DOHH2 (cell line): ENCODE measurements at regions not wholly inside any gene's neighbourhood (a gene's known extent, or its start where the extent isn't known, plus 50 kb on each side); places are given as distances from the start of the nearest gene placed in this dataset.

ENCODE experiments used
- H3F3A ChIP-seq: fragments of 200-600 bp; sonication (generic), shearing (Covaris generic); 2 replicates; pipeline ENCODE4 v1.6.0; 2016; ENCODE audit warnings: antibody characterized with exemption, mild to moderate bottlenecking; ENCODE audit not compliant: control insufficient read depth, insufficient read depth
- H3K27ac ChIP-seq: fragments of 200-600 bp; sonication (generic); 2 replicates; pipeline ENCODE4 v1.5.1; 2014; ENCODE audit warnings: low read depth, mild to moderate bottlenecking, low read length, moderate library complexity
- H3K27me3 ChIP-seq: fragments of 200-600 bp; sonication (generic); 2 replicates; pipeline ENCODE4 v1.6.1; 2014; ENCODE audit warnings: mild to moderate bottlenecking, low read length, mixed read lengths; ENCODE audit not compliant: control insufficient read depth
- H3K36me3 ChIP-seq: fragments of 200-600 bp; sonication (generic); 2 replicates; pipeline ENCODE4 v1.6.1; 2014; ENCODE audit warnings: mild to moderate bottlenecking, low read length, moderate library complexity, mixed read lengths; ENCODE audit not compliant: control insufficient read depth
- H3K4me1 ChIP-seq: fragments of 200-600 bp; sonication (generic); 2 replicates; pipeline ENCODE4 v1.6.1; 2014; ENCODE audit warnings: mild to moderate bottlenecking, low read length, mixed read lengths; ENCODE audit not compliant: control insufficient read depth
- H3K4me2 ChIP-seq: fragments of 200-600 bp; sonication (generic); 2 replicates; pipeline ENCODE4 v1.6.0; 2014; ENCODE audit warnings: mild to moderate bottlenecking, low read length, moderate library complexity
- H3K4me3 ChIP-seq: fragments of 200-600 bp; sonication (generic); 2 replicates; pipeline ENCODE4 v1.5.1; 2014; ENCODE audit warnings: mild to moderate bottlenecking, low read length, mixed read lengths
- H3K79me2 ChIP-seq: fragments of 200-600 bp; sonication (generic); 2 replicates; pipeline ENCODE4 v1.6.1; 2014; ENCODE audit warnings: mild to moderate bottlenecking, low read length, mixed read lengths; ENCODE audit not compliant: control insufficient read depth
- H3K9me2 ChIP-seq: fragments of 200-600 bp; sonication (generic); replicated peaks from 2 replicates; pipeline ENCODE4 v1.6.1; 2014; ENCODE audit warnings: mild to moderate bottlenecking, low read length, mixed read lengths; ENCODE audit not compliant: control insufficient read depth
- H3K9me3 ChIP-seq: fragments of 200-600 bp; sonication (generic); 2 replicates; pipeline ENCODE4 v1.6.1; 2014; ENCODE audit warnings: antibody characterized with exemption, low read length, mixed read lengths; ENCODE audit not compliant: control insufficient read depth, insufficient read depth
- H4K20me1 ChIP-seq: fragments of 200-600 bp; sonication (generic); 2 replicates; pipeline ENCODE4 v1.6.0; 2014; ENCODE audit warnings: low read depth, mild to moderate bottlenecking, antibody characterized with exemption, low read length, moderate library complexity; ENCODE audit not compliant: control insufficient read depth, insufficient read depth
- CTCF ChIP-seq: fragments of 200-600 bp; sonication (generic); IDR thresholded peaks from one replicate; pipeline ENCODE4 v1.5.1; 2014; ENCODE audit warnings: antibody characterized with exemption, mild to moderate bottlenecking, low read depth, low read length; ENCODE audit not compliant: poor library complexity, severe bottlenecking
- EZH2phosphoT487 ChIP-seq: fragments of 200-600 bp; sonication (generic); IDR thresholded peaks from 2 replicates; pipeline ENCODE4 v1.6.1; 2017; ENCODE audit warnings: borderline replicate concordance, mild to moderate bottlenecking, antibody characterized with exemption, low read length, moderate library complexity, mixed read lengths

GRCh38 chr3:81048058-81048665 is 713.3 kb downstream of the GBE1 start:
- no peaks in the 10 kb centered on the region for H4K20me1 ChIP-seq
- TF ChIP-seq CTCF: no peak
- TF ChIP-seq EZH2phosphoT487: no peak
- no peak overlapping the region for H3K4me3 ChIP-seq
- no peaks in the 10 kb centered on the region for H3K9me2 ChIP-seq
- no peaks in the 10 kb centered on the region for H3K36me3 ChIP-seq
- no peaks in the 10 kb centered on the region for H3K27me3 ChIP-seq
- no peaks in the 10 kb centered on the region for H3K79me2 ChIP-seq
- H3F3A ChIP-seq: no peaks in the 10 kb centered on the region
- H3K9me3 ChIP-seq: no peaks in the 10 kb centered on the region
- H3K4me2 ChIP-seq: no peak overlapping the region
- no peak overlapping the region for H3K27ac ChIP-seq
- no peaks in the 10 kb centered on the region for H3K4me1 ChIP-seq

GRCh38 chr3:81045976-81046375 is 715.5 kb downstream of the GBE1 start:
- no peaks in the 10 kb centered on the region for H3K9me3 ChIP-seq
- no peaks in the 10 kb centered on the region for H4K20me1 ChIP-seq
- no peaks in the 10 kb centered on the region for H3K27me3 ChIP-seq
- no peak overlapping the region for H3K4me3 ChIP-seq
- no peak overlapping the region for H3K27ac ChIP-seq
- no peaks in the 10 kb centered on the region for H3F3A ChIP-seq
- H3K4me2 ChIP-seq: no peak overlapping the region
- H3K79me2 ChIP-seq: no peaks in the 10 kb centered on the region
- no peaks in the 10 kb centered on the region for H3K4me1 ChIP-seq
- H3K9me2 ChIP-seq: no peaks in the 10 kb centered on the region
- no peak for TF ChIP-seq EZH2phosphoT487
- no peak for TF ChIP-seq CTCF
- no peaks in the 10 kb centered on the region for H3K36me3 ChIP-seq

- no peaks in the 10 kb centered on the region for H3F3A ChIP-seq
- H3K36me3 ChIP-seq: no peaks in the 10 kb centered on the region
- no peak overlapping the region for H3K4me3 ChIP-seq
- no peaks in the 10 kb centered on the region for H3K9me2 ChIP-seq
- no peaks in the 10 kb centered on the region for H3K79me2 ChIP-seq
- no peaks in the 10 kb centered on the region for H4K20me1 ChIP-seq
- no peaks in the 10 kb centered on the region for H3K4me1 ChIP-seq
- H3K27me3 ChIP-seq: no peaks in the 10 kb centered on the region
- no peaks in the 10 kb centered on the region for H3K9me3 ChIP-seq
- no peak overlapping the region for H3K27ac ChIP-seq
- H3K4me2 ChIP-seq: no peak overlapping the region
- TF ChIP-seq EZH2phosphoT487 (no peak), CTCF (no peak)
Measured at GRCh38 chr3:81045246-81045645, 716.2 kb downstream of the GBE1 start.
